NCI-H1092 (cell line): ENCODE measurements at regions not wholly inside any gene's neighbourhood (a gene's known extent, or its start where the extent isn't known, plus 50 kb on each side); places are given as distances from the start of the nearest gene placed in this dataset.

ENCODE experiments used
- DNase-seq: peaks from one replicate; lab custom pipeline; 2025; lab: John Stamatoyannopoulos, UW

DNA sequence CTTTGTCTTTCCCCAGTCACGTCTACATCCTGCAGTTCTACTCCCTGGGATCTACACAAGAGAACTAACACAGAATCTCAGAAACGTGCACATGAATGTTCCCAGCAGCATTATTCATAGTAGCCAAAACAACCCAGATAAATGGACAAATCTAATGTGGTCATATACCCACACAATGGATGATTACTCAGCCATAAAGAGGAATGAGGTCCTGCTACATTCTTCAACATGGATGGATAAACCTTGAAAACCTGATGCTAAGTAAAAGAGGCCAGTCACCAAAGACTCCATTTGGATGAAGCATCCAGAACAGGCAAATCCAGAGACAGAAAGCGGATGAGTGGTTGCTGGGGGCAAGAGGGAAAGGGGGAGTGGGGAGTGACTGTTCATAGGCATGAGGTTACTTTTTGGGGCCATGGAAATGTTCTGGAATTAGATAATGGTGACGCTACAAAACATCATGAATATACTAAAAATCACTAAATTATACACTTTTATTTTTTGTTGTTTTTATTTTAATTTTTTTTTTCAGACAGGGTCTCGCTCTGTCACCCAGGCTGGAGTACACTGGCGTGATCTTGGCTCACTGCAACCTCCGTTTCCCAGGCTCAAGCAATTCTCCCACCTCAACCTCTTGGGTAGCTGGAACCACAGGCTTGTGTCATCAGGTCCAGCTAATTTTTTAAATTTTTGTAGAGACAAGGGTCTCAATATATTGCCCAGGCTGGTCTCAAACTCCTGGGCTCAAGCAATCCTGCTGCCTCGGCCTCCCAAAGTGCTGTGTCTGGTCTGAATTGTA, 50.8 kb upstream of the DSN1 start:
- DNase-seq, result no peak

DNA sequence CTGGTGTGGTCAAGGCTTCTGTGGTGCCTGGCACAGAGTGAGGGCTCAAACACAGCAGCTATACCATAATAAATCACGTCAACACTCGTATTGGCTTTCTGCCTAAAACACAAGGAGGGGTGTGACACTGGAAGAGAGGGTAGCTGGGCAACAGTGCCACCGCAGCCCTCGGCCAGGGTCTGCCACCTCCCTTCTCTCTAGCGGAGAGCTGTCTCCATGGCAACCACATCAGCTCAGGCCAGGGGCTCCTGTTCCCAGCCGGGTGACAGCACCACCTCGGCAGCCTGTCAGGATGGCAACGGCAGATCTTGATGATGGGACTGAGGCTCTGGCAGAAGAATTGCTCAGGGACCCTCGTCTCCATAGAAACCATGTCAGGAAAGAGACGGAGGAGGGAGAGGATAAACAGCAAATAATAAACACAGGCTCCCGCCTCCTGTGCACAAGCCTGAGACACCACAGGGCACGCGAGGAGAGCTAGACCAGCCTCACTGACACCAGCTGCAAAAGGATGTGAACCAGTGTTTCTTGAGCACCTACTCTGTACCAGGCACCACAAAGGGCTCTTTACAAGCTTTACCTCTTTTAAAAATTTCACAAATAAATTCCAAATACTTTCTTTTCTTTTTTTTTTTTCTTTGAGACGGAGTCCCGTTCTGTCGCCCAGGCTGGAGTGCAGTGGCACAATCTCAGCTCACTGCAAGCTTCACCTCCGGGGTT, 50.4 kb upstream of the TLDC2 start:
- peak; percentile 71 for DNase-seq
